IPS-NIHi7 (cell line): ENCODE measurements at regions not wholly inside any gene's neighbourhood (a gene's known extent, or its start where the extent isn't known, plus 50 kb on each side); places are given as distances from the start of the nearest gene placed in this dataset.

Source experiments
- DNase-seq: peaks from one replicate; pipeline ENCODE4 v3.0.0; 2012; ENCODE audit warnings: mixed read lengths; ENCODE audit errors: extremely low spot score

- no peak for DNase-seq
Measured at GRCh38 chr13:103168901-103169508, 102.8 kb upstream of the SLC10A2 start.

- DNase-seq = no peak
Measured at GRCh38 chr13:103164251-103164650, 98.0 kb upstream of the SLC10A2 start.

GRCh38 chr13:103161476-103161875, 95.3 kb upstream of the SLC10A2 start:
- no peak for DNase-seq

- no peak for DNase-seq
Measured at GRCh38 chr13:103157434-103158145, 91.4 kb upstream of the SLC10A2 start.

- DNase-seq = no peak
Measured at GRCh38 chr13:103157016-103157415, 90.8 kb upstream of the SLC10A2 start.

GRCh38 chr13:103156346-103156998, 90.3 kb upstream of the SLC10A2 start:
- no peak for DNase-seq

- DNase-seq = no peak
Measured at GRCh38 chr13:103153466-103153865, 87.2 kb upstream of the SLC10A2 start.

- DNase-seq = no peak
Measured at GRCh38 chr13:103147961-103148360, 81.7 kb upstream of the SLC10A2 start.

GRCh38 chr13:103145442-103145841, 79.2 kb upstream of the SLC10A2 start:
- no peak for DNase-seq

GRCh38 chr13:103143432-103143831, 77.2 kb upstream of the SLC10A2 start:
- DNase-seq = no peak

- DNase-seq = no peak
Measured at GRCh38 chr13:103142151-103142550, 75.9 kb upstream of the SLC10A2 start.

GRCh38 chr13:103140001-103140671, 73.9 kb upstream of the SLC10A2 start:
- DNase-seq = peak; percentile 70

GRCh38 chr13:103134271-103134670, 68.1 kb upstream of the SLC10A2 start:
- no peak for DNase-seq

GRCh38 chr13:103133556-103133955, 67.3 kb upstream of the SLC10A2 start:
- DNase-seq = no peak

GRCh38 chr13:103130681-103131210, 64.5 kb upstream of the SLC10A2 start:
- DNase-seq = no peak

GRCh38 chr13:103130146-103130545, 63.9 kb upstream of the SLC10A2 start:
- DNase-seq = no peak
